ENCODE measurements at regions not wholly inside any gene's neighbourhood (a gene's known extent, or its start where the extent isn't known, plus 50 kb on each side); places are given as distances from the start of the nearest gene placed in this dataset.

- H4K20me1 ChIP-seq (ENCODE audit: control insufficient read depth, extremely low read depth, insufficient read depth, low read length), result no peaks in the 10 kb centered on the region
- TF ChIP-seq CTCF (optimal IDR thresholded peaks at IDR 0.05 in 1 of 3, IDR thresholded peaks at IDR 0.05 in 1 of 3, conservative IDR thresholded peaks at IDR 0.05 in 1 of 3; ENCODE audit: extremely low read depth in 1 of 3, insufficient read depth in 2 of 3, low read length in 3 of 3) (no peak), EZH2 (IDR thresholded peaks at IDR 0.05; ENCODE audit: low read length) (no peak)
- H3K4me2 ChIP-seq (ENCODE audit: control insufficient read depth, extremely low read depth, insufficient read depth, low read depth, low read length), result no peak overlapping the region
- H3K4me3 ChIP-seq (ENCODE audit: control insufficient read depth in 2 of 3, extremely low read depth in 1 of 3, insufficient read depth in 2 of 3, low read depth in 1 of 3, low read length in 3 of 3), result no peak overlapping the region
- DNase-seq (ENCODE audit: low read depth, low spot score) (no peak), FAIRE-seq (no peak)
- peaks cover 0 to 8% of the 10 kb centered on the region in 2 experiments for H3K36me3 ChIP-seq (ENCODE audit: control insufficient read depth in 2 of 2, extremely low read depth in 1 of 2, insufficient read depth in 2 of 2, low read length in 2 of 2)
- no peak overlapping the region for H3K9ac ChIP-seq (ENCODE audit: control insufficient read depth, extremely low read depth, insufficient read depth, low read length)
- H3K9me1 ChIP-seq (ENCODE audit: control insufficient read depth, extremely low read depth, insufficient read depth, low read length), result peaks cover 2% of the 10 kb centered on the region
- dilution Hi-C loops (cut with MboI; ENCODE audit: extremely low pct_ligation_motif_present, low sequenced_read_pairs), result no loop called here
- H2AFZ ChIP-seq (ENCODE audit: control insufficient read depth, low read length), result no peak overlapping the region
- no peaks in the 10 kb centered on the region for H3K4me1 ChIP-seq (ENCODE audit: control insufficient read depth, extremely low read depth, insufficient read depth, low read length)
- peaks cover 52% of the 10 kb centered on the region for H3K79me2 ChIP-seq (ENCODE audit: control insufficient read depth, insufficient read depth, low read length)
- H3K9me3 ChIP-seq (ENCODE audit: control insufficient read depth, low read depth, low read length), result no peaks in the 10 kb centered on the region
- H3K27me3 ChIP-seq (ENCODE audit: control insufficient read depth, extremely low read depth, insufficient read depth, low read length), result no peaks in the 10 kb centered on the region
- no peak overlapping the region for H3K27ac ChIP-seq (ENCODE audit: control insufficient read depth, insufficient read depth, low read length)
Measured at GRCh38 chr11:17157761-17158160, 50.0 kb downstream of the PIK3C2A start.

- Histone ChIP-seq H3K9ac (ENCODE audit: control insufficient read depth, extremely low read depth, insufficient read depth, low read length) (no peak overlapping the region), H3K4me3 (ENCODE audit: control insufficient read depth in 2 of 3, extremely low read depth in 1 of 3, insufficient read depth in 2 of 3, low read depth in 1 of 3, low read length in 3 of 3) (no peak overlapping the region), H3K36me3 (ENCODE audit: control insufficient read depth in 2 of 2, extremely low read depth in 1 of 2, insufficient read depth in 2 of 2, low read length in 2 of 2) (peaks cover 0 to 6% of the 10 kb centered on the region in 2 experiments), H4K20me1 (ENCODE audit: control insufficient read depth, extremely low read depth, insufficient read depth, low read length) (no peaks in the 10 kb centered on the region), H3K27ac (ENCODE audit: control insufficient read depth, insufficient read depth, low read length) (no peak overlapping the region), H3K9me3 (ENCODE audit: control insufficient read depth, low read depth, low read length) (no peaks in the 10 kb centered on the region), H2AFZ (ENCODE audit: control insufficient read depth, low read length) (no peak overlapping the region), H3K27me3 (ENCODE audit: control insufficient read depth, extremely low read depth, insufficient read depth, low read length) (no peaks in the 10 kb centered on the region), H3K4me2 (ENCODE audit: control insufficient read depth, extremely low read depth, insufficient read depth, low read depth, low read length) (no peak overlapping the region), H3K9me1 (ENCODE audit: control insufficient read depth, extremely low read depth, insufficient read depth, low read length) (peaks cover 2% of the 10 kb centered on the region), H3K79me2 (ENCODE audit: control insufficient read depth, insufficient read depth, low read length) (peaks cover 44% of the 10 kb centered on the region), H3K4me1 (ENCODE audit: control insufficient read depth, extremely low read depth, insufficient read depth, low read length) (no peaks in the 10 kb centered on the region)
- DNase-seq (ENCODE audit: low read depth, low spot score), result no peak
- no peak for TF ChIP-seq EZH2 (IDR thresholded peaks at IDR 0.05; ENCODE audit: low read length)
- no peak for TF ChIP-seq CTCF (optimal IDR thresholded peaks at IDR 0.05 in 1 of 3, IDR thresholded peaks at IDR 0.05 in 1 of 3, conservative IDR thresholded peaks at IDR 0.05 in 1 of 3; ENCODE audit: extremely low read depth in 1 of 3, insufficient read depth in 2 of 3, low read length in 3 of 3)
- dilution Hi-C loops (cut with MboI; ENCODE audit: extremely low pct_ligation_motif_present, low sequenced_read_pairs), result no loop called here
- no peak for FAIRE-seq
Measured at GRCh38 chr11:17156283-17156682, 51.5 kb downstream of the PIK3C2A start.
